Right forelimb (tissue), 1 donor: ENCODE measurements at regions not wholly inside any gene's neighbourhood (a gene's known extent, or its start where the extent isn't known, plus 50 kb on each side); places are given as distances from the start of the nearest gene placed in this dataset.

ENCODE experiments used
- DNase-seq: peaks from one replicate; pipeline ENCODE4 v3.0.0-alpha.2; 2018

GRCh38 chr5:87853541-87853940, 415.1 kb downstream of the TMEM161B start:
- DNase-seq: no peak

DNA sequence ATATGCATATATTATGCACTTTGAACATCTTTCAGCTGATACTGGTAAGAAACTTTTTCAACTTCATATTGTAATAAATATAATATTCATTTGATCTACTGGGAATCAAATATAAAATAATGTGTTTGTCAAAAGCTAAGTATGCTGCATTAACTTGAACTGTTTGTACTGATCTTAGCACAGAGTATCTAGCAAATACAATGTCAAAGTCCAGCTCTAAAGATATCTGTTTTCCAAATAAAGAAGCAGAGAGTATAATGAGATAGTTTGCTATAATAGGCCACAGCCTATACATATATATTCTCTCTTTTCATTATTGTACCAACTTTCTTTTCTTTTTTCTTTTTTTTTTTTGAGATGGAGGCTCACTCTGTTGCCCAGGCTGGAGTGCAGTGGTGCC, 417.0 kb downstream of the TMEM161B start:
- DNase-seq: no peak

DNA sequence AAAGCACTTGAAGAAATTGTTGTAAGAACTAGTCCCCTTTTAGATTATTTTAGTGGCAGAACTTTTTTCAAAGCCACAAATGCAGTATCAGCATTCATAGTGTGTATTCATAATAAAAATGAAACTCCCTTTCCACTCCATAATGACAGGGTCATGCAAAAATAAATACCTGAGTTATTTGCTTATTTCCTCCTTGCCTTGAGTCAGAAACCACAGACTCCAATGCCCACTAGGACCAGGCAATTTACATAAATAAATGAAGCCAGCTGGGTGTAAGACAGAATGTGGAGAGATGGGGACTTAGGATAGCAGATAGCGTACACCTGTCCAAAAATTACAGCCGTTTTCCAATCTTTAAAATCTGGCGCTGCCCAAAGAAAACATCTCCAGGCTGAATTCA, 417.8 kb downstream of the TMEM161B start:
- no peak for DNase-seq

- no peak for DNase-seq
Observed at GRCh38 chr5:87845734-87846133, 422.9 kb downstream of the TMEM161B start.

GRCh38 chr5:87844866-87845265, 423.8 kb downstream of the TMEM161B start:
- no peak for DNase-seq

- DNase-seq: no peak
Observed at GRCh38 chr5:87844449-87844848, 424.2 kb downstream of the TMEM161B start.

DNA sequence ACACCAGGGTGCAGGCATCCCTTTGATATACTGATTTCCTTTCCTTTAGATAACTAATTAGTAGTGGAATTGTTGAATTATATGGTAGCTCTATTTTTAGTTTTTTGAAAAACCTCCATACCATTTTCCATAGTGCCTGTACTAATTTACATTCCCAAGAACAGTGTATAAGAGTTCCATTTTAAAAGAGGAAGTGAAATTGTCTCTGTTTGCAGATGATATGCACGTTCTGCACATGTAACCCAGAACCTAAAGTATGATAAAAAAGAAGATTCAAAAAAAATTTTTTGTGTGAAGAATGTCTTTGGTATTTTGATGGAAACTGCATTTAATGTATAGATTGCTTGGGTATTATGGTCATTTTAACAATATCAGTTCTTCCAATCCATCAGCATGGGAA, 424.0 kb upstream of the CCNH start:
- no peak for DNase-seq

- no peak for DNase-seq
Observed at GRCh38 chr5:87831499-87831898, 418.8 kb upstream of the CCNH start.

DNA sequence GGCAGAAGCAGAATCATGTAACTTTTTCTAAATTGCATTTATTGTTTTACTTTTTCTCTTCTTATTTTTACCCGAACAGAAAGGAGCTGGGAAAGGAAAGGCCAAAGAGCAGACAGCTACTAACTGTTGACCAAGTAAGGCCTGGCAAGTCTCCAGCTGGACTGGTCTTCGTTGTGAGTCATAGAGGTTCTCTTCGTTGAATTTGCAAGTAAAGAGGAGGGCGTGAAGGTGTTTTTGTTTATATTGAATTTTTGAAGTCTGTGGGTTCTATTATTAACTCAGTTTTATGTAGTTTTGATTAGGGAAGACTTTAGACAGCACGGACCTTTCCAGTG, 416.5 kb upstream of the CCNH start:
- no peak for DNase-seq

GRCh38 chr5:87828545-87829216, 416.0 kb upstream of the CCNH start:
- DNase-seq: no peak

DNA sequence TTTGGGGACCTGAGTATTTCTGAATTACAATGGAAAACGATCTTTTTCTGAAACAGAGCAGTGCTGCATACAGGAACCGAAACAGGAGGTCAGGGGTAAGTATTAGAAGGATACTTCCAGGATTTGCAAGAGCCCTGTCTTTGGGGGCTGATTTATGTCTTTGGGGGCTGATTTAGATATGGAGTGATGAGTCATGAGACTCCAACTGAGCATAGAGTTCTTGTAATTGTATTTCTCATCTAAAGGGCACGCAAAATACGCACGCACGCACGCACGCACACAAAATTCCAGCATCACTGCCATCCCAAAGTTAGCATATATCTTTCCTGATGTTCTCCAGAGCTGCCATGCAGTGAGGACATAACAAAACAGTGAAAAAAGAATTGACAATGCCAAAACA, 414.8 kb upstream of the CCNH start:
- no peak for DNase-seq

DNA sequence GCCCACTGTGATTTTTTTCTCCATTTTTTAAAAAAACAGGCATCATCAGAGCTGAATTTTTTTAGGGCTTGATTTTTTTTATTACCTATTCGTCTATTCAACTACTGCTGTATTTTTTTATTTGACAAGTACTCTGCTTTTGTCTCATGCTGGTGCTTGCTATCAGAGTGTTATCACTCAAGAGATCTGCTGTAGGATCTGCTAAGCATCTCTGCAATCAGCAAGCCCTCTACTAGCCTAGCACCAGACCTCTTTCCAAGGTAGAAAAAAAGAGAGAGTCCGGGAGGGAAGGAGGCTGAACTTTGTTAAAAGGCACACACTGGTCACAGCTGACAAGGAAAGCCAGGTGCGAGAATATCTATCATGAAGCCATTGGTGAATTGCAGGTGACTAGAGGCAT, 413.8 kb upstream of the CCNH start:
- DNase-seq: no peak

DNA sequence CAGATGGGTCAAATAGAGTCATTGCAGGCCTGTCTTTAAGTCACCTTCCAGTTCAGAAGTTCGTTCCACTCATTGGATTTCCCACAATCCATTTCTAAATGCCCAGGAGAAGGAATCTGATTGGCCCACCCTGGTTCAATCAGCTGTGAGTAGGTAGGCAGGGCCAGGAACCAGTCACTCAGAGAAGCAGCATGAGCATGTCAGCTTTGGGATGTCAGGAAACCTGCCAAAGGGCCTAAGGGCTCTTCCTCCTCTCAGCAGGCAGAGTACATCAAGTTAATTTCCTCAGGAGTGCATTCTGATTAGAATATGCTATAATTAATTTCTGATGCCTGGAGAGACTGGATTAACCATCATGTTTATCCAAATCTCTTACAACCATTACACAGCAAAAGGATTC, 412.9 kb upstream of the CCNH start:
- no peak for DNase-seq

GRCh38 chr5:87807783-87808182, 395.1 kb upstream of the CCNH start:
- DNase-seq: no peak

GRCh38 chr5:87803352-87803751, 390.6 kb upstream of the CCNH start:
- no peak for DNase-seq

DNA sequence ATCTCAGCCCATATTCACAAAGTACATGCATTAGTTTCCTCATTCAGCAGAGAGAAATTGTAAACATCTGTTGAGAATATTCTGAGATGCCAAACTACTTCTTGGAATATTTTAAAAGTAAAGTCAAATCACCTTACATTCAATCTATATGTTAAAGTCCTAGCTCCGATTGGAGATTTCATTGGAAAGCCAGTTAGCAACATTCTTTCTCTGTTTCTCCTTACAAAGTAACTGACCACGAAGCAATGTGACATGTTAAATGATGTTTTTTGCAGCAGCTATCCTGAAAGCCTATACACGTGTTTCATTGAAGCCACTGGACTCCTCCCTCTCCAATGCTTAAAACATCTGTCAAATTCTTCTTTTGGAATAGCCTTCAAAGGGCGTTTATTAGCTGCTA, 379.1 kb upstream of the CCNH start:
- no peak for DNase-seq

DNA sequence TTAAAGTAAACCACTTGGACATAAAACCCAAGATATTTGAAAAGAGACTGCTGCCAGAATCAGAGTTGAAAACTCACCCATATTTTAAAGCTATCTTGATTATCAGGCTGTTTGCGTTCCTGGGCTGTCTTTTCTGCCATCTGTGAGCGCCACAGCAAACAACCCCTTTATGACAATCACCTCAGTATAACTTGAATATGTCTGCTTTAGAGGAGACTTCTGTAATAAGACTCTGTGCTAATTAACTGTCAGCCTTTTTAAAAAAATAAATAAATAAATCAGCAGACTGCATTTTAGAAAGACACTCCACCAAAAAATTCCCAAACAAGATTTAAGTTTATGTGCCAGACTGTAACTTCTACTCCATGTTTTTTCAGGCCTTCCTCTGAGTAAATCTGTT, 375.7 kb upstream of the CCNH start:
- no peak for DNase-seq

DNA sequence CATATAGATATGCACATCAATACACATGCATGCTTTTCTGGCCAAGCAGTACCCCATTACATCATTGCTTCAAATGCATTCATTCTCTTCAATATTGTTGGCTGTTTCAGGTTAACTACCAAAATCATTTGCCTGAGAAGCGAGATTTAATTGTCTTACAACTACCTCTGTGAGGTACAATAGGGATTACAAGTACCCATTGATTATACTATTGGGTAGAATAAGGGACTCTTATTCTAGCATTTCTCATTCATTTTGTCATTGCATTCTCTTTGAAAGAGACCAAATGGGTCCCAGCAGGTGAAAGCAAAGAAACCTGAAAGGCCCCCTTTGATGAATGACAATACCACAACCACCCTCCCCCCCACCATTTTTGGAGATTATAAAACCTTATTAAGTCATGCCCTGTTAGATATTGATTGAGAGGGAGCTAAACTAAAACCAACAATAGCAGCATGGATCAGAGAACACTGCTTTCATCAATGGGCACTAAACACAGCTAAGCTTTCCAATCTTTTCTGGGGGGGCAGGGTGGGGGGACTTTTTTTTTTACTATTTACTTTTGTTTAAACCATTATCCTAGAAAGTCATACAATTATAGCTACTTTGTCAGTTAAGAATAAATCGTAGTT, 375.0 kb upstream of the CCNH start:
- no peak for DNase-seq

DNA sequence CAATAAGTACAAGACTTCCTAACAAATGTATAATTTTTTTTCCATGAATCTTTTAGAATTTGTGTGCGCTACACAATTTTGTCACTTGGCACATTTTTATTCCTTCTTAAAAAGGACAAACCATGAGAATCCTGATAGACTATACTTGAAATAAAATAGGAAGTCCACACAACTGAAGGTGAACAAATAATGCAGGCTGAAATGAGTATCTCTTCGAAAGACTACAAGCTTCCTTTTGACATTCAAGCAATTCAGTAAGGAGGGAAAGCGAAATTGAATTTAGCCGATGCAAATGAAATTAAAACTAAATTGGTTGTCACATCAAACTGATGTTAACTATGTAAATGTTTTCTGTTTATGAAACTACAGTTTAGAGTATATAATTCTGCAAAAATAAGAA, 374.4 kb upstream of the CCNH start:
- DNase-seq: no peak

- DNase-seq: no peak
Observed at GRCh38 chr5:87786471-87786870, 373.7 kb upstream of the CCNH start.

DNA sequence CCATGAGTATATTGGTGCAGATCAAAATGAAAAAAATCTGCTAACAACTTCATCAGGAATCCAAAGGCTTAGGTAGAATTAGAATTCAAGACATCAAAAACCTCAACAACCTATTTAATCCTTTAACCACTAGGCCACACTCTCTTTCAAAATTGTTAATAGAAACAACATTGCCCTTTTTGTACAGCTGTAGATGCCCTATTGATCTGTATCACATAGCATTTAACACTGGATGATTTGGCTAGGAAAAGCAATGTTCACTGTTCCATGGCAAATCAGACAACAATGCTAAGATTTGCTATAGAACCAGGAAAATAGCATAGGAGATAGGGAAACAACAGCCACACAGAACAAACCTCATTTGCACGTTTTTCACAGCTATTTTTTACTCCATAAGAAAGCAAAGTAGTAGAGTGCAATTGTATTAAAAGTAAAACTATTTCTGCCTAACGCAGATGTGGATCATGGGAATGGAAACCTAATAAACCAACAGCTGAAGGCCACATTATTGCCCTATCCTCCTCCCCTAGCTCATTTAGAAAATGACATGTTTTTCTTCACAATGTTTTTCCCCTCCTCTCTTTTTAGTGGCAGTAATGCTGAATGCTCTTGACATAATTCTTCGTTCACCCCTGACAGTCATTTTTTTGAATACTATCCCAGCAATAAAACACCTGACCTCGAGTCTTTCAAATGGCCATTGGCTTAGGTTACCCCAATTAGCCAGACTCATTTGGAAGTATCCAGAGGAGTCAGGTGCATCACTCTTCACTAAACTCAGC, 373.0 kb upstream of the CCNH start:
- no peak for DNase-seq

DNA sequence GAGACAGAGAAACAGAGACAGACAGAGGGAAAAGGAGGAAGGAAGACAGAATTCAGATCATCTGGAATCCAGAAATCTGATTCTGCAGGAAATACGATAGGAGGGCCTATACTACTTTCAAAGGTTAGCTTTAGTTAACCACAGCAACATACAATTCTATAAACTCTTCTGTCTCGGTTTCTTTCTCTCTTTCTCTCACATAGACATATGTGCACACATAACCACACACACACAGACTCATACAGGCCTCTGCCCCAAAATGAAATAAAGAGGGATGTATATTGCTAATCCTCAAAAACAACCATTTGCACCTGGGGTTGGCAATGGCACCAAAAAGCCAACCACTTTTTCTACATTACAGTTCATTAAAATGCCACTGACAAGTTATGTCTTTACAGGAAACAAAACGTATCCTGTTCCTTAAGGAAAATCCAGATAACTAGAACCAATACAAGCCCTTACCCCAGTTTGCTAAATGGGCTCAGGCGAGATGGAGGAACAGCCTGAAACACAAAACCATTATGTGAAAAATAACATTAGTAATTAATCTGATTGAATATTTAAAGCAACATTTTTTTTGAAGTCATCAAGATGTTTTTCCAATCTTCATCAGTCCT, 372.3 kb upstream of the CCNH start:
- no peak for DNase-seq

GRCh38 chr5:87784311-87784710, 371.6 kb upstream of the CCNH start:
- DNase-seq: no peak

DNA sequence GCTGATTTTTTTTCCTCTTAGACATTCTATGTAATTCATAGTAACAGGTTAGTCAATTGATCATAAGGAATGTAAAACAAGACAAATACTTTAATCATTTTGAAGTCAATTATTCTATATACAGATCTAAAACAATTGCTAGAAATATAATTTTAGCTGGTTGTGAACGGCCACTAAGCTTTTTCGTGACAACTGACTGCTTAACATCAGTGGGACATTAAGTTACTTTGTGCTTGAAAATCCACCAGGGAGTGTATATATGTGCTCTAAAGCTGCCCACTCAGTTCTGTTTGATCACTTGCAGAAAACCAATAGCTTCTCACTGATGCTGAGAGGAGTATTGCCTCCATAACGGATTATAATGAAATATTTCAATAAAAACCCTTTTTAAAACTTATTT, 370.2 kb upstream of the CCNH start:
- DNase-seq: no peak
